Mesenchymal stem cell (in vitro differentiated cells and primary cell): ENCODE measurements at regions not wholly inside any gene's neighbourhood (a gene's known extent, or its start where the extent isn't known, plus 50 kb on each side); places are given as distances from the start of the nearest gene placed in this dataset.

Experiments used
- DNase-seq: peaks from one replicate; pipeline ENCODE4 v3.0.0-alpha.2; 2013
- H2AFZ ChIP-seq: one replicate; pipeline ENCODE4 v1.6.1; 2013; ENCODE audit warnings: low read depth, mild to moderate bottlenecking, control low read depth, inconsistent platforms, low read length, moderate library complexity
- H2AK5ac ChIP-seq: 2 replicates; pipeline ENCODE4 v1.6.1; 2013; ENCODE audit warnings: low read length, moderate library complexity, mild to moderate bottlenecking, inconsistent platforms; ENCODE audit not compliant: severe bottlenecking
- H2BK120ac ChIP-seq: one replicate; pipeline ENCODE4 v1.6.1; 2013; ENCODE audit warnings: low read depth, mild to moderate bottlenecking, inconsistent platforms, low read length, moderate library complexity
- H2BK12ac ChIP-seq, 2 experiments: one replicate each; pipeline ENCODE4 v1.6.1; 2013; ENCODE audit warnings: inconsistent platforms in 2 of 2, low read length in 2 of 2, mild to moderate bottlenecking in 2 of 2, moderate library complexity in 2 of 2, control low read depth in 1 of 2
- H2BK15ac ChIP-seq: one replicate; pipeline ENCODE4 v1.6.1; 2013; ENCODE audit warnings: mild to moderate bottlenecking, low read depth, inconsistent platforms; ENCODE audit not compliant: poor library complexity, severe bottlenecking
- H2BK5ac ChIP-seq: 2 replicates; pipeline ENCODE4 v1.6.1; 2013; ENCODE audit warnings: low read depth, mild to moderate bottlenecking, low read length, control low read depth, inconsistent platforms; ENCODE audit not compliant: poor library complexity, severe bottlenecking
- H3K14ac ChIP-seq, 2 experiments: one replicate each; pipeline ENCODE4 v1.6.1; 2013; ENCODE audit warnings: inconsistent platforms in 2 of 2, low read length in 2 of 2, control low read depth in 1 of 2, mild to moderate bottlenecking in 1 of 2, moderate library complexity in 1 of 2
- H3K18ac ChIP-seq, 2 experiments: one replicate each; pipeline ENCODE4 v1.6.1; 2013; ENCODE audit warnings: inconsistent platforms in 2 of 2, low read length in 2 of 2, control low read depth in 1 of 2, low read depth in 1 of 2, mild to moderate bottlenecking in 1 of 2
- H3K23ac ChIP-seq, 2 experiments: one replicate each; pipeline ENCODE4 v1.6.1; 2013; ENCODE audit warnings: inconsistent platforms in 2 of 2, low read length in 2 of 2, mild to moderate bottlenecking in 2 of 2, moderate library complexity in 2 of 2, control low read depth in 1 of 2
- H3K27ac ChIP-seq: 2 replicates; pipeline ENCODE4 v1.5.1; 2013; ENCODE audit warnings: mild to moderate bottlenecking, moderate library complexity, low read length, control low read depth, inconsistent platforms; ENCODE audit not compliant: poor library complexity, severe bottlenecking
- H3K27me3 ChIP-seq, 2 experiments: 2 replicates each; pipeline versions ENCODE4 v1.6.1 to v1.7.0; 2013; ENCODE audit warnings: low read length in 2 of 2, mild to moderate bottlenecking in 2 of 2, moderate library complexity in 2 of 2, control low read depth in 1 of 2, inconsistent platforms in 1 of 2; ENCODE audit not compliant: control insufficient read depth in 1 of 2, insufficient read depth in 1 of 2
- H3K36me3 ChIP-seq, 2 experiments: 2 replicates each; pipeline versions ENCODE4 v1.6.1 to v1.7.0; 2013; ENCODE audit warnings: low read length in 2 of 2, control low read depth in 1 of 2, inconsistent platforms in 1 of 2, low read depth in 1 of 2, mild to moderate bottlenecking in 1 of 2; ENCODE audit not compliant: insufficient read depth in 2 of 2, control insufficient read depth in 1 of 2
- H3K4ac ChIP-seq, 2 experiments: one replicate each; pipeline ENCODE4 v1.6.1; 2013; ENCODE audit warnings: inconsistent platforms in 2 of 2, low read length in 2 of 2, mild to moderate bottlenecking in 2 of 2, moderate library complexity in 2 of 2, control low read depth in 1 of 2, low read depth in 1 of 2
- H3K4me1 ChIP-seq: 2 replicates; pipeline ENCODE4 v1.6.1; 2013; ENCODE audit warnings: low read depth, low read length, control low read depth; ENCODE audit not compliant: control insufficient read depth, insufficient read depth
- H3K4me2 ChIP-seq: 2 replicates; pipeline ENCODE4 v1.6.1; 2013; ENCODE audit warnings: low read length, mild to moderate bottlenecking, inconsistent platforms; ENCODE audit not compliant: poor library complexity, severe bottlenecking
- H3K4me3 ChIP-seq, 2 experiments: 2 replicates each; pipeline versions ENCODE4 v1.5.1 to v1.7.0; 2013; ENCODE audit warnings: low read length in 2 of 2, mild to moderate bottlenecking in 2 of 2, control low read depth in 1 of 2, low read depth in 1 of 2; ENCODE audit not compliant: insufficient read depth in 1 of 2
- H3K79me1 ChIP-seq: replicated peaks from 2 replicates; pipeline ENCODE4 v1.6.1; 2013; ENCODE audit warnings: mild to moderate bottlenecking, control low read depth, low read length, inconsistent platforms; ENCODE audit not compliant: poor library complexity, severe bottlenecking
- H3K9ac ChIP-seq: 2 replicates; pipeline ENCODE4 v1.7.0; 2013; ENCODE audit warnings: mild to moderate bottlenecking, low read length, moderate library complexity
- H3K9me3 ChIP-seq: 2 replicates; pipeline ENCODE4 v1.7.0; 2013; ENCODE audit warnings: mild to moderate bottlenecking, low read length; ENCODE audit not compliant: control insufficient read depth
- H4K8ac ChIP-seq: one replicate; pipeline ENCODE4 v1.6.1; 2013; ENCODE audit warnings: inconsistent platforms, mild to moderate bottlenecking, low read length, moderate library complexity
- H4K91ac ChIP-seq: one replicate; pipeline ENCODE4 v1.6.1; 2013; ENCODE audit warnings: mild to moderate bottlenecking, low read length, inconsistent platforms
- WGBS: methylation state at CpG from one replicate; pipeline ENCODE4 v1.1.7; 2013; ENCODE audit warnings: mixed read lengths; 5-methylcytosine and 5-hydroxymethylcytosine counted together

- DNase-seq: peak; percentile 81
- no peaks in the 10 kb centered on the region for H3K36me3 ChIP-seq
- H3K14ac ChIP-seq: no peak overlapping the region
- no peak overlapping the region for H4K8ac ChIP-seq
- no peak overlapping the region for H3K9ac ChIP-seq
- H2BK12ac ChIP-seq: no peak overlapping the region
- H3K4me3 ChIP-seq: no peak overlapping the region
- no peak overlapping the region for H3K27ac ChIP-seq
- no peak overlapping the region for H2AK5ac ChIP-seq
- no peak overlapping the region for H3K23ac ChIP-seq
- no peak overlapping the region for H2BK5ac ChIP-seq
- 22% methylated on average over 1 of the region's 5 CpGs for WGBS
- no peaks in the 10 kb centered on the region for H3K27me3 ChIP-seq
- no peak overlapping the region for H2BK15ac ChIP-seq
- no peak overlapping the region for H3K4ac ChIP-seq
- H3K4me2 ChIP-seq: no peak overlapping the region
- H3K79me1 ChIP-seq: no peaks in the 10 kb centered on the region
- no peak overlapping the region for H2BK120ac ChIP-seq
- H3K18ac ChIP-seq: no peak overlapping the region
- H4K91ac ChIP-seq: no peak overlapping the region
- peaks cover 1% of the 10 kb centered on the region for H3K4me1 ChIP-seq
- no peak overlapping the region for H2AFZ ChIP-seq
- no peaks in the 10 kb centered on the region for H3K9me3 ChIP-seq
These were observed 313.9 kb upstream of the SALL1 start for GRCh38 chr16:51464996-51465395.

GRCh38 chr16:51461255-51461654 lies 310.2 kb upstream of the SALL1 start:
- WGBS: 97% methylated on average over 4 of the region's 4 CpGs
- Histone ChIP-seq H3K9me3 (no peaks in the 10 kb centered on the region), H2AFZ (no peak overlapping the region), H3K27ac (no peak overlapping the region), H3K14ac (no peak overlapping the region), H4K91ac (no peak overlapping the region), H2BK120ac (no peak overlapping the region), H3K4me1 (peaks cover 1% of the 10 kb centered on the region), H2BK5ac (no peak overlapping the region), H3K4ac (no peak overlapping the region), H2BK15ac (no peak overlapping the region), H3K23ac (no peak overlapping the region), H2BK12ac (no peak overlapping the region), H3K4me2 (no peak overlapping the region), H2AK5ac (no peak overlapping the region), H3K4me3 (no peak overlapping the region), H3K18ac (no peak overlapping the region), H4K8ac (no peak overlapping the region), H3K79me1 (no peaks in the 10 kb centered on the region), H3K9ac (no peak overlapping the region), H3K27me3 (no peaks in the 10 kb centered on the region), H3K36me3 (no peaks in the 10 kb centered on the region)
- DNase-seq: no peak

GRCh38 chr16:51458356-51459140 lies 307.5 kb upstream of the SALL1 start:
- Histone ChIP-seq H3K4me1 (no peaks in the 10 kb centered on the region), H3K23ac (no peak overlapping the region), H2BK5ac (no peak overlapping the region), H2BK12ac (no peak overlapping the region), H3K18ac (no peak overlapping the region), H4K8ac (no peak overlapping the region), H2BK15ac (no peak overlapping the region), H3K9me3 (no peaks in the 10 kb centered on the region), H4K91ac (no peak overlapping the region), H3K27ac (no peak overlapping the region), H3K36me3 (no peaks in the 10 kb centered on the region), H2AFZ (no peak overlapping the region), H3K4ac (no peak overlapping the region), H3K4me3 (no peak overlapping the region), H3K79me1 (no peaks in the 10 kb centered on the region), H2AK5ac (no peak overlapping the region), H3K14ac (no peak overlapping the region), H3K27me3 (no peaks in the 10 kb centered on the region), H3K4me2 (no peak overlapping the region), H2BK120ac (no peak overlapping the region), H3K9ac (no peak overlapping the region)
- no peak for DNase-seq
- WGBS: 93% methylated on average over 8 of the region's 11 CpGs

GRCh38 chr16:51457775-51458174 lies 306.7 kb upstream of the SALL1 start:
- no peak overlapping the region for H4K8ac ChIP-seq
- H2BK12ac ChIP-seq: no peak overlapping the region
- no peak overlapping the region for H3K9ac ChIP-seq
- no peaks in the 10 kb centered on the region for H3K36me3 ChIP-seq
- no peak overlapping the region for H2BK15ac ChIP-seq
- H2AK5ac ChIP-seq: no peak overlapping the region
- no peaks in the 10 kb centered on the region for H3K27me3 ChIP-seq
- H3K79me1 ChIP-seq: no peaks in the 10 kb centered on the region
- no peak overlapping the region for H2BK5ac ChIP-seq
- no peak overlapping the region for H3K23ac ChIP-seq
- H3K4me3 ChIP-seq: no peak overlapping the region
- no peak overlapping the region for H3K18ac ChIP-seq
- H2AFZ ChIP-seq: no peak overlapping the region
- H3K4me1 ChIP-seq: no peaks in the 10 kb centered on the region
- no peak overlapping the region for H4K91ac ChIP-seq
- H3K14ac ChIP-seq: no peak overlapping the region
- no peak overlapping the region for H2BK120ac ChIP-seq
- 100% methylated on average over 4 of the region's 7 CpGs for WGBS
- no peak overlapping the region for H3K4me2 ChIP-seq
- H3K4ac ChIP-seq: no peak overlapping the region
- no peak for DNase-seq
- no peak overlapping the region for H3K27ac ChIP-seq
- H3K9me3 ChIP-seq: no peaks in the 10 kb centered on the region
